ENCODE measurements at regions not wholly inside any gene's neighbourhood (a gene's known extent, or its start where the extent isn't known, plus 50 kb on each side); places are given as distances from the start of the nearest gene placed in this dataset.
"Not testable (repeated sequence)": the region's sequence is repeated elsewhere in the genome, so short reads cannot be mapped to it uniquely, and the experiment has no call there.

GRCh38 chr11:134976551-134976950 is 564.5 kb upstream of the B3GAT1 start:
- DNase-seq = no peak

GRCh38 chr11:134975866-134976376 is 563.9 kb upstream of the B3GAT1 start:
- no peak for DNase-seq

- no peak for DNase-seq
Measured at GRCh38 chr11:134973801-134974200, 561.8 kb upstream of the B3GAT1 start.

- no peak for DNase-seq
Measured at GRCh38 chr11:134971381-134971780, 559.3 kb upstream of the B3GAT1 start.

- no peak for DNase-seq
Measured at GRCh38 chr11:134967746-134968145, 555.7 kb upstream of the B3GAT1 start.

GRCh38 chr11:134961386-134961785 is 549.3 kb upstream of the B3GAT1 start:
- DNase-seq = not testable (repeated sequence)

- DNase-seq = no peak
Measured at GRCh38 chr11:134958870-134959269, 546.8 kb upstream of the B3GAT1 start.

- DNase-seq = no peak
Measured at GRCh38 chr11:134958336-134958640, 546.2 kb upstream of the B3GAT1 start.

GRCh38 chr11:134957540-134958335 is 545.7 kb upstream of the B3GAT1 start:
- DNase-seq = no peak

GRCh38 chr11:134956450-134957210 is 544.6 kb upstream of the B3GAT1 start:
- no peak for DNase-seq

- DNase-seq = not testable (repeated sequence)
Measured at GRCh38 chr11:134955970-134956369, 543.9 kb upstream of the B3GAT1 start.

- no peak for DNase-seq
Measured at GRCh38 chr11:134955281-134955680, 543.2 kb upstream of the B3GAT1 start.

- not testable (repeated sequence) for DNase-seq
Measured at GRCh38 chr11:134954456-134954855, 542.4 kb upstream of the B3GAT1 start.

GRCh38 chr11:134953417-134953970 is 541.5 kb upstream of the B3GAT1 start:
- not testable (repeated sequence) for DNase-seq

GRCh38 chr11:134951305-134951700 is 539.3 kb upstream of the B3GAT1 start:
- no peak for DNase-seq

- DNase-seq = no peak
Measured at GRCh38 chr11:134950692-134951304, 538.8 kb upstream of the B3GAT1 start.

GRCh38 chr11:134949121-134950090 is 537.4 kb upstream of the B3GAT1 start:
- no peak for DNase-seq

GRCh38 chr11:134947556-134947955 is 535.5 kb upstream of the B3GAT1 start:
- DNase-seq = no peak

GRCh38 chr11:134945993-134946392 is 534.0 kb upstream of the B3GAT1 start:
- no peak for DNase-seq

GRCh38 chr11:134944986-134945385 is 532.9 kb upstream of the B3GAT1 start:
- no peak for DNase-seq

GRCh38 chr11:134944131-134944530 is 532.1 kb upstream of the B3GAT1 start:
- DNase-seq = no peak

GRCh38 chr11:134943544-134943943 is 531.5 kb upstream of the B3GAT1 start:
- DNase-seq = no peak
